HG02623 (cell line): ENCODE measurements at regions not wholly inside any gene's neighbourhood (a gene's known extent, or its start where the extent isn't known, plus 50 kb on each side); places are given as distances from the start of the nearest gene placed in this dataset.
"Not testable (repeated sequence)": the region's sequence is repeated elsewhere in the genome, so short reads cannot be mapped to it uniquely, and the experiment has no call there.

ENCODE experiments used
- ATAC-seq: cut with Tn5 transposase; IDR thresholded peaks from one replicate; pipeline ENCODE4 v1.9.1; 2021; ENCODE audit warnings: moderate library complexity; ENCODE audit not compliant: unreplicated experiment

GRCh38 chr3:143175940-143176894 lies 56.6 kb downstream of the CHST2 start:
- ATAC-seq: not testable (repeated sequence)

GRCh38 chr3:143177965-143178364 lies 58.4 kb downstream of the CHST2 start:
- not testable (repeated sequence) for ATAC-seq

- ATAC-seq: not testable (repeated sequence)
Observed at GRCh38 chr3:143178775-143179548, 59.4 kb downstream of the CHST2 start.

- no peak for ATAC-seq
Observed at GRCh38 chr3:143179603-143180002, 60.0 kb downstream of the CHST2 start.

GRCh38 chr3:143180860-143181259 lies 61.3 kb downstream of the CHST2 start:
- not testable (repeated sequence) for ATAC-seq

GRCh38 chr3:143181977-143182376 lies 62.4 kb downstream of the CHST2 start:
- not testable (repeated sequence) for ATAC-seq

GRCh38 chr3:143182866-143183664 lies 63.5 kb downstream of the CHST2 start:
- ATAC-seq: no peak

- no peak for ATAC-seq
Observed at GRCh38 chr3:143183665-143183964, 64.0 kb downstream of the CHST2 start.

GRCh38 chr3:143184099-143184498 lies 64.5 kb downstream of the CHST2 start:
- no peak for ATAC-seq

- no peak for ATAC-seq
Observed at GRCh38 chr3:143185401-143185800, 65.8 kb downstream of the CHST2 start.

GRCh38 chr3:143187111-143187510 lies 67.5 kb downstream of the CHST2 start:
- ATAC-seq: no peak

- no peak for ATAC-seq
Observed at GRCh38 chr3:143188881-143189280, 69.3 kb downstream of the CHST2 start.

- no peak for ATAC-seq
Observed at GRCh38 chr3:143190101-143190500, 70.5 kb downstream of the CHST2 start.

- ATAC-seq: no peak
Observed at GRCh38 chr3:143192193-143192592, 72.6 kb downstream of the CHST2 start.

GRCh38 chr3:143200001-143200924 lies 80.7 kb downstream of the CHST2 start:
- ATAC-seq: no peak

- ATAC-seq: no peak
Observed at GRCh38 chr3:143201045-143201444, 81.5 kb downstream of the CHST2 start.

- no peak for ATAC-seq
Observed at GRCh38 chr3:143201870-143202752, 82.5 kb downstream of the CHST2 start.

- ATAC-seq: no peak
Observed at GRCh38 chr3:143203142-143203541, 83.6 kb downstream of the CHST2 start.

GRCh38 chr3:143203848-143204247 lies 84.3 kb downstream of the CHST2 start:
- ATAC-seq: no peak
